ENCODE measurements at regions not wholly inside any gene's neighbourhood (a gene's known extent, or its start where the extent isn't known, plus 50 kb on each side); places are given as distances from the start of the nearest gene placed in this dataset.

- H3K27me3 ChIP-seq (ENCODE audit: control insufficient read depth, insufficient read depth, low read length): no peaks in the 10 kb centered on the region
- POLR2A ChIA-PET: no interaction called here
- H3K9me3 ChIP-seq (ENCODE audit: control insufficient read depth, insufficient read depth, low read length): no peaks in the 10 kb centered on the region
- H3K4me3 ChIP-seq (ENCODE audit: low read depth, low read length): no peak overlapping the region
- no peak overlapping the region for H3K27ac ChIP-seq (ENCODE audit: low read depth, low read length)
- CTCF ChIA-PET: no interaction called here
- TF ChIP-seq CTCF (IDR thresholded peaks at IDR 0.05; ENCODE audit: low read depth, low read length): no peak
- DNase-seq (ENCODE audit: low read depth, low spot score): no peak
Observed at GRCh38 chr10:3261921-3262320, 89.3 kb upstream of the PITRM1 start.

DNA sequence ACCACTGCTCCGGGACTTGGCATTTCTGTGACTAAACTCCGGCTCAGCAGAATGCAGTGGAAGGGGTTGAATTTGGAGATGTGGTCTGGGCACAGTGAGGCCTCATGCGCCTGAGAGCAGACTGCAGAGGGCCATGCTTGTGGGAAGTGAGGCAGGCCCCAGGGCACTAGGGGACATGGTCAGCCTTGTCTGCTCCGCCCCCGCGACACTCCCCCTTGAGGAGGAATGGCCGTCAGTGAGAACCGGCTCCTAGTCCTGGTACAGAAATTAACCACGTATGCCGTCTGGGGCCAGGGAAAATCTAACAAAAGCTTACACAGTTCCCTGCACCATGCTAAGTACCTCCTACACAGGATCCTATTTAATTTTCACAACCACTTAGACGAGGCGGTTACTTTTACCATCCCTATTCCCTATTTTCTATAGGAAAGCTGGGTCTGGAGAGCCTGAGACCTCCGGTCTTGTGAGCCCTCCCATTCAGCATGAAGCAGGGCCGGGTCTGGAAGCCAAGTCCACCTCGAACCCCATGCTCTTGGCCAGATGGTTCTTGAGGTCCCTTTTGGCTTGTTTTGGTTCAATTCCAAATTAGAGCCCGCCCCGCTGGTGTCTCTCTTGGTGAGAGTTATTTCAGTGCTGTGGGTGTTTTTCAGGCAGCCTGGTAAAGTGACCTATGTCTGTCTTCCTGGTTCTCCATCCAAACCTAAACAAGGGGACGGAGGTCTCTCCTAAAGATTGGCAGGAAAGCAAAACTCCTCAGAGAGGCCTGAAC, 87.7 kb upstream of the PITRM1 start:
- H3K27ac ChIP-seq (ENCODE audit: low read depth, low read length): no peak overlapping the region
- CTCF ChIA-PET: no interaction called here

GRCh38 chr10:3259499-3259898, 86.9 kb upstream of the PITRM1 start:
- POLR2A ChIA-PET: no interaction called here
- no peak for TF ChIP-seq CTCF (IDR thresholded peaks at IDR 0.05; ENCODE audit: low read depth, low read length)
- H3K4me3 ChIP-seq (ENCODE audit: low read depth, low read length): no peak overlapping the region
- H3K27me3 ChIP-seq (ENCODE audit: control insufficient read depth, insufficient read depth, low read length): no peaks in the 10 kb centered on the region
- H3K9me3 ChIP-seq (ENCODE audit: control insufficient read depth, insufficient read depth, low read length): no peaks in the 10 kb centered on the region
- CTCF ChIA-PET: no interaction called here
- DNase-seq (ENCODE audit: low read depth, low spot score): no peak
- no peak overlapping the region for H3K27ac ChIP-seq (ENCODE audit: low read depth, low read length)

More for the DNA sequence above, 87.7 kb upstream of the PITRM1 start:
- H3K9me3 ChIP-seq (ENCODE audit: control insufficient read depth, insufficient read depth, low read length): no peaks in the 10 kb centered on the region
- no peak for TF ChIP-seq CTCF (IDR thresholded peaks at IDR 0.05; ENCODE audit: low read depth, low read length)
- H3K27me3 ChIP-seq (ENCODE audit: control insufficient read depth, insufficient read depth, low read length): no peaks in the 10 kb centered on the region
- H3K4me3 ChIP-seq (ENCODE audit: low read depth, low read length): no peak overlapping the region
- POLR2A ChIA-PET: no interaction called here
- DNase-seq (ENCODE audit: low read depth, low spot score): no peak

DNA sequence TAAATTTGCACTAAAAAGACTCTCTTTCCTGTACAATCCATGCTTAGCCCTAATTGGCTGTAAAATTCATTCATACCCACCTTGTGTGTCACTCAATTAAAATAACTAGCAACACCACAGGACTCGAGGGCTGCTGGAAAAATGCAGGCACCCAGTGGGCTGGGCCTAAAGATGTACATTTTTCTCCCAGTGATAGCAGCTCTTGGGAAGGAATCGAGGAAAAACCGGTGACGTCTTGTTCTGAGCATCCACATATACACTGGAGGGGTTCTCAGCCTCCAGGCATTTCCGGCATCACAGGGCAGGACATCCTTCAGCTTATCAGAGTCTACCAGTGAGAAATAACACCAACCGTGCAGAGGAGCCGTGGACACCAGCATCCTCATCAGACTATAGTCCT, 85.8 kb upstream of the PITRM1 start:
- Histone ChIP-seq H3K27ac (ENCODE audit: low read depth, low read length) (no peak overlapping the region), H3K4me3 (ENCODE audit: low read depth, low read length) (no peak overlapping the region), H3K9me3 (ENCODE audit: control insufficient read depth, insufficient read depth, low read length) (no peaks in the 10 kb centered on the region), H3K27me3 (ENCODE audit: control insufficient read depth, insufficient read depth, low read length) (no peaks in the 10 kb centered on the region)
- TF ChIP-seq CTCF (IDR thresholded peaks at IDR 0.05; ENCODE audit: low read depth, low read length): no peak
- POLR2A ChIA-PET: no interaction called here
- DNase-seq (ENCODE audit: low read depth, low spot score): no peak
- CTCF ChIA-PET: no interaction called here

- TF ChIP-seq CTCF (IDR thresholded peaks at IDR 0.05; ENCODE audit: low read depth, low read length): no peak
- Histone ChIP-seq H3K9me3 (ENCODE audit: control insufficient read depth, insufficient read depth, low read length) (no peaks in the 10 kb centered on the region), H3K27me3 (ENCODE audit: control insufficient read depth, insufficient read depth, low read length) (no peaks in the 10 kb centered on the region), H3K27ac (ENCODE audit: low read depth, low read length) (no peak overlapping the region), H3K4me3 (ENCODE audit: low read depth, low read length) (no peak overlapping the region)
- ChIA-PET CTCF (no interaction called here), POLR2A (no interaction called here)
- DNase-seq (ENCODE audit: low read depth, low spot score): no peak
Observed at GRCh38 chr10:3255616-3256015, 83.0 kb upstream of the PITRM1 start.

Measured in AG04450 (cell line).